HG02623 (cell line): ENCODE measurements at regions not wholly inside any gene's neighbourhood (a gene's known extent, or its start where the extent isn't known, plus 50 kb on each side); places are given as distances from the start of the nearest gene placed in this dataset.
"Not testable (repeated sequence)": the region's sequence is repeated elsewhere in the genome, so short reads cannot be mapped to it uniquely, and the experiment has no call there.

ENCODE experiments used
- ATAC-seq: cut with Tn5 transposase; IDR thresholded peaks from one replicate; pipeline ENCODE4 v1.9.1; 2021; ENCODE audit warnings: moderate library complexity; ENCODE audit not compliant: unreplicated experiment

- ATAC-seq, result no peak
Observed at GRCh38 chr14:53376064-53376463, 222.9 kb upstream of the DDHD1 start.

DNA sequence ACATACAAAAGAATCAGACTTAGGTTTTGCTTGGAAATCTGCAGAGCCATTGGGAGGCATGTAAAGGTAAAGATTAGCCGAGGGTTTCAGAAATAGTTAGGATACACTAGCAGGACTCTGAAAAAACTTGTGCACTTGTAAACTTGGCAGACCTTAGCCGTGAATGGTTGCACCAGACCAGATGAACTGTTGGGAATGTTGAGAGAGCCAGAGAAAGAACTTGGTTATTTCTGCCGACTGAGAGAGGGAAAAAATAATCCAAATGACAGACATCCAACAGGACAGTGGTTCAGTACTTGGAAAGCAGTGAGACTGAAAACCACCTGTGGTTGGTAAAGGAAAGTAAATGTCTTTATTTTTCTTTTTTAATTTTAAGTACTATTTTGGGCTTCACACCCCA, 222.5 kb upstream of the DDHD1 start:
- no peak for ATAC-seq

DNA sequence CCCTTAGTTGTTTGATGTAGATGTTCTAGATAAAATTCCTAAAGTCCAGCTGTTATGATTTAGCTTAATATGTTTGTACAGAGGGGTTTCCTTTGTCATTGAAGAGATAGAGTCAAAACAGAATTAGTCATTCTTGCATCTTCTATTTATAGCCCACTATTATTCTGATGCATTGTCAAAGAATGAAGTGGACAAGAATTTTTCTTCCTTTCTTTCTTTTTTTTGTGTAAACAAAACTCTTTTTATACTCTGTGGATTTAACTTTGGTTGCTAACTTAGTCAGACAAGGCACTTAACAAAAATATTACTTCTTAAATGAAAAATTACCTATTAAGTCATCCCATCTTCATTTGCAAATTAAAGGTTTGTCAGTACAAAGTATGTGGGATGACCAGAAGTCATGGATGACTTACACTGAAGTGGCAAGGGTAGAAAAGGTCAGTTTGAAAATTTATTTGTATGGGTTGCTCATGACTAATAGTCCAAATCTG, 215.6 kb upstream of the DDHD1 start:
- ATAC-seq, result no peak

GRCh38 chr14:53368066-53368465, 214.9 kb upstream of the DDHD1 start:
- ATAC-seq, result no peak

- no peak for ATAC-seq
Observed at GRCh38 chr14:53367644-53368026, 214.5 kb upstream of the DDHD1 start.

GRCh38 chr14:53365486-53366130, 212.5 kb upstream of the DDHD1 start:
- ATAC-seq, result no peak

DNA sequence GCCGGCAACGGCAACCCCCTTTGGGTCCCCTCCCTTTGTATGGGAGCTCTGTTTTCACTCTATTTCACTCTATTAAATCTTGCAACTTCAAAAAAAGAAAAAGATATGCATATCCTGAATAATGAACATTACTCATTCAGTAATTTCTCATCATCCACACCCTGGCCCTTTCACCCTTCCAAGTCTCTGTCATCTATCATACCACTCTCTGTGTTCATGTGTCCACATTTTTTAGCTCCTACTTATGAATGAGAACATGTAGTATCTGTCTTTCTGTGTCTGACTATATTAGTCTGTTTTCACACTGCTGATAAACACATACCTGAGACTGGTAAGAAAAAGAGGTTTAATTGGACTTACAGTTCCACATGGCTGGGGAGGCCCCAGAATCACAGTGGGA, 209.8 kb upstream of the DDHD1 start:
- not testable (repeated sequence) for ATAC-seq

- ATAC-seq, result no peak
Observed at GRCh38 chr14:53360829-53361228, 207.7 kb upstream of the DDHD1 start.

DNA sequence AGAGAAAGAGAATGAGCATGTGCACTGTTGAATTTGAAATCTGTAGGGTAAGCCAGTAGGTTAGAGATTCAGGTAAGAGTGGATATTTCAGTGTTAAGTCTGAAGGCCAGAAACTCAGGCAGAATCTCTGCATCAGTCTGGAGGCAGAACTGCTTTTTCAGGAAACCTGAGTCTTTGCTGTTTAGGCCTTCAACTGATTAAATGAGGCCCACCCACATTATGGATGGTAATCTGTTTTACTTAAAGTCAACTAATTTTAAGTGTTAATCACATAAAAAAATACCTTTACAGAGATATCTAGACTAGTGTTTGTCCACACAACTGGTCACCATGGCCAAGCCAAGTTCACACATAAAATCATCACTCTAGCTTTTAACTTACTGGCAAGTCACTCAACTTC, 205.0 kb upstream of the DDHD1 start:
- no peak for ATAC-seq

- no peak for ATAC-seq
Observed at GRCh38 chr14:53356361-53357150, 203.4 kb upstream of the DDHD1 start.

DNA sequence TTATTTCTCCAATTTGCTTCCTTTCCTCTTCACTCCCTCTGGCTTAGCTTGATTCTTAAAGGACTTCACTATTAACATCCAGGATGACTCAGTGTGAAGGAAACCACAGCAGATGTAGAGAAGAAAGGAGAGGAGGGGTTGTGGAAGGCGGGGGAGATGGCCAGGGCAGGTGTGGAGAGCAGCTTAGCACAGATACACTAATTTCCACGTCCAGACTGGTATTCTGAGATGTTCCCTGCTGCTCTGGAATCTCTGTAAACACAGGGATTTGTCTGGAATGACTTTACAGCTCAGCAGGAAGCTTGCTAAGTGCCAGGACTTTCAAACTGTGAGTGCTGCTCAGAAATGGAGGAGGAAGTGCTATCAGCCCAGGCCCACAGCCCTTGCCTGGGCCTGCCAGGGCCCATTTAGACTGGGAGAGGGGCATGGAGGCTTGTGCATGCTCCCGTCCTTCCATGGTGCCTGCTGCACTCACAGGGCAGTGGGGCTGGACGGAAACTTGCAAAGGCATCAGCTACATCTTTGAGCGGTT, 202.5 kb upstream of the DDHD1 start:
- ATAC-seq, result no peak

GRCh38 chr14:53354336-53354735, 201.2 kb upstream of the DDHD1 start:
- ATAC-seq, result no peak

- no peak for ATAC-seq
Observed at GRCh38 chr14:53350866-53351265, 197.7 kb upstream of the DDHD1 start.

DNA sequence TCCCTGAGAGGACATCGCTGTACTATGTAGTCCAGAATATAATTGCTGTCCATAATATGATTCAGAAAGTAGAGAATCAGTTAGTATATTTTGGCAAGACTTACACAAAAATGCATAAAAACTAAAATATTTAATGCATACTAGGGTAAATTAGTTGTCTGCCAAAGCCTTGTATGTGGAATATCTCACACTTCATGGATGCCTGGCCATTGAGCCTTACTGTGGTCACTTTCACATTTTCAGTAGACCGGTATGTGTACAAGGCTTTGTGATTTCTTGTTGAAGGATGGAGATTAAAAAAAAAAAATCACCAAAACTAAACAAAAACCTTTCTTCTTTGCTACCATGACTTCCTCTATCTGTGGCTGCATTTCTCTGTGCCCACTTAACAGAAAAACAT, 197.3 kb upstream of the DDHD1 start:
- ATAC-seq, result no peak

- no peak for ATAC-seq
Observed at GRCh38 chr14:53346988-53347387, 193.9 kb upstream of the DDHD1 start.

DNA sequence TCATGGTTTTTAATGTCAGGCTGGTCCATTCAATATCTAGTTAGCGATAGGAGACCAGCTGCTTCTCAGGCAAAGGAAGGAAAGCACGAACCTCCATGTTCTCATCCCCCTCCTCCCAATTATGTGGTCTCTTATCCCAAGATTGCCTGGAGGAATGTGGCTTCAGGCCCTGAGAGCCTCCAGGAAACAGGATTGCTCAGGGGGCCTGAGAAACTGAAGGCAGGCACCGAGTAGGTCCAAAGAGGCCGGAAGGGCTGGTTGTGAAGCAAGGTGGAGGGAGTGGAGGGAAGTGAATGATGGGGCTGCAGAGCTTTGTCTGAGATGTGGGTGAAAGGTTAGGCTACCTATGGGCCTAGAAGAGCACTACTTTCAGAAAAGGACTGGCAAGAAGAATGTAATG, 188.2 kb upstream of the DDHD1 start:
- ATAC-seq, result no peak

GRCh38 chr14:53338192-53338591, 185.1 kb upstream of the DDHD1 start:
- ATAC-seq, result no peak

DNA sequence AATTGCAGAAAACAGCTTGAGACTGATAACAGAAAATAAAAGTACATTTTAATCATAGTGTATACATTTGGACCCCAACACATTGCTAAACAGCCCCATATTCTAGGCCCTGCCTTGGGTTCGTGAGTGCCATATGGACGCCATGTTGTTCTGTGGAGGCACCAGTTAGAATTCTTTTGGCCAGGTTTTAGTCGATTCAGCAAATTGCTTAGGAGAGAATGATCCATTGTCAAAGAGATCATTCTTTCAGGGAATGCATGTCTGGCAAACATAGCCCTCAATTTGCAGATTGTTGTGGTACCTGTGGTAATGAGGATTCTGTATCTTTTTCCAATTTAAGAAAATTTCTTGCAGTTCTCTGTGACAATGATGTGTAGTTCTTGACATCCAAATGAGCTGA, 183.6 kb upstream of the DDHD1 start:
- no peak for ATAC-seq

DNA sequence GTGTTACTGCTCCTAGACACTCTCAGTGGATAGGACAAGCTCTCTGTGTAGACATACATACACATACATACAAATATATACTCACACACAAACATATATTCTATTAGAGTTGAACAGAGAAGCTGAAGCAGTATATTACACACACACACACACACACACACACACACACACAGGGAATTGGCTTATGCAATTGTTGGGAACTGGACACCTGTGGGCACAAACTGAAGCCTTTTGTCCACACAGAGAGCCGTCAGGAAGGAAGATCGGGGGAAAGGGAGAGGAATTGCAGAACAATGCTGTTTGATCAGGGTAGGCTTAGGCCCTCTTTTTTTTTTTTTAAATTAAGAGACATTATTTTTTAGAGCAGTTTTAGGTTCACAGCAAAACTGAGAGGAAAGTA, 180.7 kb upstream of the DDHD1 start:
- no peak for ATAC-seq

DNA sequence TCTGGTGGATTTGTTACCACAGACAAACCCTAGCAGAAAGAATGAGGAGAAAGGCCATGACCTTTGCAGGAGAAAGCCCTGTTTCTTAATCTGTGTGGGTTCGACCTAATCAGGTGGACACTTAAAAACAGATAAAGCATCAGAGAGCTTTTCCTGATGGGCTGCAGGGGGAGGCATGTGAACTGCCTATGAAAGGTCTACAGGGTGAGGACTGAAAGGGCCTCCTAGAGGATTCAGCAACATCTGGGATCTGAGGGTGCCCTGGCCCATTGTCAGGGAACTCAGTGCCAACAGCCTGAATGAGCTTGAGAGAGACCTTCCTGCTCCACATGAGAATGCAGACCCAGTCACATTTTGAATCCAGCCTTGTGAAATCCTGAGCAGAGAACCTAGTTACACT, 178.8 kb upstream of the DDHD1 start:
- no peak for ATAC-seq

GRCh38 chr14:53331247-53331646, 178.1 kb upstream of the DDHD1 start:
- no peak for ATAC-seq

- no peak for ATAC-seq
Observed at GRCh38 chr14:53330441-53330840, 177.3 kb upstream of the DDHD1 start.
